SHP77 (cell line): ENCODE measurements at regions not wholly inside any gene's neighbourhood (a gene's known extent, or its start where the extent isn't known, plus 50 kb on each side); places are given as distances from the start of the nearest gene placed in this dataset.
"Not testable (repeated sequence)": the region's sequence is repeated elsewhere in the genome, so short reads cannot be mapped to it uniquely, and the experiment has no call there.

Source experiments
- DNase-seq, 2 experiments: peaks; one replicate each; lab custom pipeline; 2025; lab: John Stamatoyannopoulos, UW

- no peak for DNase-seq
These were observed 93.7 kb downstream of the OAT start for GRCh38 chr10:124324856-124325632.

- no peak for DNase-seq
These were observed 94.3 kb downstream of the OAT start for GRCh38 chr10:124324451-124324850.

- no peak for DNase-seq
These were observed 94.9 kb downstream of the OAT start for GRCh38 chr10:124323806-124324205.

- DNase-seq: no peak
These were observed 95.5 kb downstream of the OAT start for GRCh38 chr10:124323111-124323725.

GRCh38 chr10:124322191-124322980 lies 96.3 kb downstream of the OAT start:
- DNase-seq: no peak

- no peak for DNase-seq
These were observed 97.2 kb downstream of the OAT start for GRCh38 chr10:124321433-124322089.

- no peak for DNase-seq
These were observed 97.8 kb downstream of the OAT start for GRCh38 chr10:124320778-124321432.

- DNase-seq: no peak
These were observed 98.8 kb downstream of the OAT start for GRCh38 chr10:124319926-124320391.

- not testable (repeated sequence) for DNase-seq
These were observed 99.2 kb downstream of the OAT start for GRCh38 chr10:124319520-124319919.

- no peak for DNase-seq
These were observed 99.9 kb downstream of the OAT start for GRCh38 chr10:124318811-124319210.

- DNase-seq: no peak
These were observed 100.6 kb downstream of the OAT start for GRCh38 chr10:124318076-124318475.

- no peak for DNase-seq
These were observed 102.4 kb downstream of the OAT start for GRCh38 chr10:124316326-124316725.

GRCh38 chr10:124315591-124316270 lies 103.0 kb downstream of the OAT start:
- DNase-seq: no peak

GRCh38 chr10:124313374-124313773 lies 105.3 kb downstream of the OAT start:
- DNase-seq: no peak

- DNase-seq: no peak
These were observed 109.9 kb downstream of the OAT start for GRCh38 chr10:124308811-124309210.

- DNase-seq: no peak
These were observed 110.6 kb downstream of the OAT start for GRCh38 chr10:124308056-124308645.

GRCh38 chr10:124307591-124307990 lies 111.1 kb downstream of the OAT start:
- no peak for DNase-seq

- no peak for DNase-seq
These were observed 111.8 kb downstream of the OAT start for GRCh38 chr10:124306922-124307371.

GRCh38 chr10:124306520-124306919 lies 112.2 kb downstream of the OAT start:
- DNase-seq: no peak

- DNase-seq: no peak
These were observed 112.7 kb downstream of the OAT start for GRCh38 chr10:124305984-124306383.

GRCh38 chr10:124305131-124305530 lies 113.6 kb downstream of the OAT start:
- no peak for DNase-seq
